HG03354 (cell line): ENCODE measurements at regions not wholly inside any gene's neighbourhood (a gene's known extent, or its start where the extent isn't known, plus 50 kb on each side); places are given as distances from the start of the nearest gene placed in this dataset.

Experiments
- ATAC-seq: cut with Tn5 transposase; IDR thresholded peaks from one replicate; pipeline ENCODE4 v1.9.1; 2021; ENCODE audit warnings: mild to moderate bottlenecking; ENCODE audit not compliant: unreplicated experiment, poor library complexity, severe bottlenecking

- no peak for ATAC-seq
These were observed 610.0 kb downstream of the EFNB2 start for GRCh38 chr13:105925496-105925895.

GRCh38 chr13:105921711-105922110 lies 613.8 kb downstream of the EFNB2 start:
- ATAC-seq, result no peak

- ATAC-seq, result no peak
These were observed 615.1 kb downstream of the EFNB2 start for GRCh38 chr13:105920370-105920769.

GRCh38 chr13:105918842-105919741 lies 616.4 kb downstream of the EFNB2 start:
- no peak for ATAC-seq

- ATAC-seq, result no peak
These were observed 620.2 kb downstream of the EFNB2 start for GRCh38 chr13:105915146-105915850.

GRCh38 chr13:105914291-105915036 lies 621.0 kb downstream of the EFNB2 start:
- no peak for ATAC-seq

GRCh38 chr13:105908586-105908985 lies 626.9 kb downstream of the EFNB2 start:
- ATAC-seq, result no peak

GRCh38 chr13:105907319-105908019 lies 628.0 kb downstream of the EFNB2 start:
- no peak for ATAC-seq

GRCh38 chr13:105906746-105907145 lies 628.7 kb downstream of the EFNB2 start:
- ATAC-seq, result no peak

GRCh38 chr13:105904034-105904742 lies 631.3 kb downstream of the EFNB2 start:
- ATAC-seq, result no peak

- no peak for ATAC-seq
These were observed 633.1 kb downstream of the EFNB2 start for GRCh38 chr13:105902396-105902795.

GRCh38 chr13:105897575-105897974 lies 637.9 kb downstream of the EFNB2 start:
- ATAC-seq, result no peak

- ATAC-seq, result no peak
These were observed 640.8 kb downstream of the EFNB2 start for GRCh38 chr13:105894697-105895096.

GRCh38 chr13:105890509-105890908 lies 645.0 kb downstream of the EFNB2 start:
- no peak for ATAC-seq

GRCh38 chr13:105878119-105878700 lies 657.3 kb downstream of the EFNB2 start:
- ATAC-seq, result no peak

- ATAC-seq, result no peak
These were observed 660.6 kb downstream of the EFNB2 start for GRCh38 chr13:105874814-105875213.

GRCh38 chr13:105871768-105872167 lies 663.7 kb downstream of the EFNB2 start:
- no peak for ATAC-seq

GRCh38 chr13:105871326-105871725 lies 664.1 kb downstream of the EFNB2 start:
- ATAC-seq, result no peak
